Suprapubic skin (tissue), 3 donors: ENCODE measurements at regions not wholly inside any gene's neighbourhood (a gene's known extent, or its start where the extent isn't known, plus 50 kb on each side); places are given as distances from the start of the nearest gene placed in this dataset.

Experiments used
- EP300 ChIP-seq: sonication (generic); formaldehyde crosslinking; IDR thresholded peaks from one replicate; pipeline ENCODE4 v1.6.1; 2017; ENCODE audit warnings: antibody characterized with exemption
- POLR2A ChIP-seq, 2 donors: fragments of 450-650 bp; IDR thresholded peaks; one replicate each; pipeline ENCODE4 v1.6.1; 2017; ENCODE audit warnings: antibody characterized with exemption in 2 of 2, mild to moderate bottlenecking in 2 of 2, moderate library complexity in 2 of 2
- TF ChIP-seq, protein P1 (sequence below), 2 donors: fragments of 200-600 bp in 1 of 2; fragments of 450-650 bp in 1 of 2; sonication (generic) in 1 of 2; IDR thresholded peaks; one replicate each; pipeline ENCODE4 v1.5.1; 2016 to 2019; ENCODE audit warnings: antibody characterized with exemption in 2 of 2, mild to moderate bottlenecking in 1 of 2, moderate library complexity in 1 of 2

DNA sequence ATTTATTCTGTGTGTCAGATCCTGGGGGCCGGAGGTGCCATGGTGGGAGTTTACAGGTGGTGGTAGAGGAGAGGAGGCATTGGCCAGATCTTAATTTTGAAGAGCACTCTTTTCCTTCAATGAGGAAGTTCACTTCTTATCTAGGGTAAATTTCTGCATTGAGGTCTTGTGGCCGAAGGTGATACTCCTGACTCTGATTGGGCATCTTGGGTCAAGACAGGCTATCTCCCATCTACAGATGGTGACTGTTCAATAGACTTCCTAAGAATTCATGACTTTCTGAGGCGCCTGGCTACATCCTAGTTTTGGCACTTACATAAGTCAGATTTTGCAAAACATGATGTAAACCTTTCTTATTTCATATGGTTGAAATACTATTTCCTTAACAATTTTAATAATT lies 135.2 kb downstream of the SUCLA2 start:
- TF ChIP-seq, protein P1, sequence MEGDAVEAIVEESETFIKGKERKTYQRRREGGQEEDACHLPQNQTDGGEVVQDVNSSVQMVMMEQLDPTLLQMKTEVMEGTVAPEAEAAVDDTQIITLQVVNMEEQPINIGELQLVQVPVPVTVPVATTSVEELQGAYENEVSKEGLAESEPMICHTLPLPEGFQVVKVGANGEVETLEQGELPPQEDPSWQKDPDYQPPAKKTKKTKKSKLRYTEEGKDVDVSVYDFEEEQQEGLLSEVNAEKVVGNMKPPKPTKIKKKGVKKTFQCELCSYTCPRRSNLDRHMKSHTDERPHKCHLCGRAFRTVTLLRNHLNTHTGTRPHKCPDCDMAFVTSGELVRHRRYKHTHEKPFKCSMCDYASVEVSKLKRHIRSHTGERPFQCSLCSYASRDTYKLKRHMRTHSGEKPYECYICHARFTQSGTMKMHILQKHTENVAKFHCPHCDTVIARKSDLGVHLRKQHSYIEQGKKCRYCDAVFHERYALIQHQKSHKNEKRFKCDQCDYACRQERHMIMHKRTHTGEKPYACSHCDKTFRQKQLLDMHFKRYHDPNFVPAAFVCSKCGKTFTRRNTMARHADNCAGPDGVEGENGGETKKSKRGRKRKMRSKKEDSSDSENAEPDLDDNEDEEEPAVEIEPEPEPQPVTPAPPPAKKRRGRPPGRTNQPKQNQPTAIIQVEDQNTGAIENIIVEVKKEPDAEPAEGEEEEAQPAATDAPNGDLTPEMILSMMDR (IDR thresholded peaks at IDR 0.05): no peak
- TF ChIP-seq EP300 (no peak), POLR2A (IDR thresholded peaks at IDR 0.05) (no peak)
